Left lung (tissue), 4 donors: ENCODE measurements at regions not wholly inside any gene's neighbourhood (a gene's known extent, or its start where the extent isn't known, plus 50 kb on each side); places are given as distances from the start of the nearest gene placed in this dataset.

Experiments
- ATAC-seq: fragments of 200-7000 bp; cut with Tn5 transposase; one replicate; pipeline ENCODE4 v1.9.1; 2020; ENCODE audit warnings: moderate library complexity
- DNase-seq, 4 donors: peaks; one replicate each; pipeline ENCODE4 v3.0.0-alpha.2; 2013 to 2020
- H3K27ac ChIP-seq, 2 donors: fragments of 200-600 bp; sonication (generic) in 1 of 2; one replicate each; pipeline versions ENCODE4 v1.5.0 to v1.8.0; 2020 to 2021
- H3K27me3 ChIP-seq, 2 donors: fragments of 200-600 bp; sonication (generic) in 1 of 2; one replicate each; pipeline versions ENCODE4 v1.5.0 to v1.8.0; 2020 to 2021
- H3K36me3 ChIP-seq, 2 donors: fragments of 200-600 bp; sonication (generic) in 1 of 2; one replicate each; pipeline versions ENCODE4 v1.5.0 to v1.8.0; 2020 to 2021
- H3K4me1 ChIP-seq, 2 donors: fragments of 200-600 bp; one replicate each; pipeline ENCODE4 v1.8.0; 2021
- H3K4me3 ChIP-seq, 2 donors: fragments of 200-600 bp; sonication (generic) in 1 of 2; one replicate each; pipeline versions ENCODE4 v1.5.0 to v1.8.0; 2020 to 2021; ENCODE audit warnings: mild to moderate bottlenecking in 1 of 2
- H3K9me3 ChIP-seq, 2 donors: fragments of 200-600 bp; sonication (generic) in 1 of 2; one replicate each; pipeline versions ENCODE4 v1.5.0 to v1.8.0; 2020 to 2021
- CTCF ChIP-seq, 2 donors: fragments of 200-600 bp; sonication (generic) in 1 of 2; IDR thresholded peaks; one replicate each; pipeline versions ENCODE4 v1.5.0 to v1.8.0; 2021; ENCODE audit warnings: antibody characterized with exemption in 2 of 2
- intact Hi-C, 2 donors: fragments of 100-400 bp; cut with DNase I; formaldehyde crosslinking; loops; one replicate each; pipeline versions ENCODE4 v1.11.2 to v1.14.2; 2022
- donor health status: DM: no; HTN: yes; CAD: no.
- donor health status: DM: no; HTN: no; CAD: no.

- no peaks in the 10 kb centered on the region for H3K27me3 ChIP-seq
- no peaks in the 10 kb centered on the region for H3K4me1 ChIP-seq
- H3K4me3 ChIP-seq = no peak overlapping the region
- H3K27ac ChIP-seq = no peak overlapping the region
- intact Hi-C loops = no loop called here
- ATAC-seq (no peak), DNase-seq (no peak)
- H3K9me3 ChIP-seq = peaks cover 0 to 8% of the 10 kb centered on the region in 2 donors
- TF ChIP-seq CTCF (IDR thresholded peaks at IDR 0.05) = no peak
- H3K36me3 ChIP-seq = no peaks in the 10 kb centered on the region
These were observed 481.4 kb downstream of the NSUN3 start for GRCh38 chr3:94544131-94544789.

- TF ChIP-seq CTCF (IDR thresholded peaks at IDR 0.05) = no peak
- H3K4me3 ChIP-seq = no peak overlapping the region
- intact Hi-C loops = no loop called here
- DNase-seq = peak in 1 of 4 donors; percentile 4
- H3K9me3 ChIP-seq = peaks cover 0 to 28% of the 10 kb centered on the region in 2 donors
- no peaks in the 10 kb centered on the region for H3K4me1 ChIP-seq
- H3K27me3 ChIP-seq = no peaks in the 10 kb centered on the region
- no peaks in the 10 kb centered on the region for H3K36me3 ChIP-seq
- ATAC-seq = no peak
- no peak overlapping the region for H3K27ac ChIP-seq
These were observed 485.9 kb downstream of the NSUN3 start for GRCh38 chr3:94548581-94549316.

- no peak overlapping the region for H3K4me3 ChIP-seq
- H3K4me1 ChIP-seq = no peaks in the 10 kb centered on the region
- TF ChIP-seq CTCF (IDR thresholded peaks at IDR 0.05) = no peak
- ATAC-seq (no peak), DNase-seq (no peak)
- peaks cover 0 to 4% of the 10 kb centered on the region in 2 donors for H3K9me3 ChIP-seq
- no peak overlapping the region for H3K27ac ChIP-seq
- H3K36me3 ChIP-seq = no peaks in the 10 kb centered on the region
- intact Hi-C loops = no loop called here
- H3K27me3 ChIP-seq = no peaks in the 10 kb centered on the region
These were observed 498.2 kb downstream of the NSUN3 start for GRCh38 chr3:94561094-94561493.

GRCh38 chr3:94564247-94564646 lies 501.4 kb downstream of the NSUN3 start:
- H3K27me3 ChIP-seq = no peaks in the 10 kb centered on the region
- ATAC-seq (no peak), DNase-seq (no peak)
- no peak overlapping the region for H3K4me3 ChIP-seq
- intact Hi-C loops = no loop called here
- no peak for TF ChIP-seq CTCF (IDR thresholded peaks at IDR 0.05)
- no peaks in the 10 kb centered on the region for H3K9me3 ChIP-seq
- no peaks in the 10 kb centered on the region for H3K36me3 ChIP-seq
- no peak overlapping the region for H3K27ac ChIP-seq
- H3K4me1 ChIP-seq = no peaks in the 10 kb centered on the region

- no peaks in the 10 kb centered on the region for H3K4me1 ChIP-seq
- H3K36me3 ChIP-seq = no peaks in the 10 kb centered on the region
- no peak for TF ChIP-seq CTCF (IDR thresholded peaks at IDR 0.05)
- ATAC-seq (no peak), DNase-seq (no peak)
- H3K9me3 ChIP-seq = no peaks in the 10 kb centered on the region
- no peaks in the 10 kb centered on the region for H3K27me3 ChIP-seq
- H3K27ac ChIP-seq = no peak overlapping the region
- no peak overlapping the region for H3K4me3 ChIP-seq
- intact Hi-C loops = no loop called here
These were observed 505.2 kb downstream of the NSUN3 start for GRCh38 chr3:94568041-94568440.
